ENCODE measurements at regions not wholly inside any gene's neighbourhood (a gene's known extent, or its start where the extent isn't known, plus 50 kb on each side); places are given as distances from the start of the nearest gene placed in this dataset.

GRCh38 chr15:97731859-97732258, 228.6 kb upstream of the ARRDC4 start:
- intact Hi-C loops (cut with micrococcal nuclease; ENCODE audit: unreplicated experiment) (no loop called here), in situ Hi-C loops (cut with HindIII; ENCODE audit: extremely low pct_ligation_motif_present, low pct_unique_long_range_greater_than_20kb) (no loop called here)
- FAIRE-seq (no peak), ATAC-seq (no peak), DNase-seq (ENCODE audit: low spot score) (no peak)
- no peak overlapping the region for H3K4me2 ChIP-seq (ENCODE audit: low read depth, low read length)
- no peak overlapping the region for H3K27ac ChIP-seq (ENCODE audit: extremely low read length, insufficient read depth, low read length)
- H3K36me3 ChIP-seq (replicated peaks in 1 of 2; ENCODE audit: control insufficient read depth in 1 of 2, insufficient read depth in 2 of 2, low read length in 2 of 2) = no peaks in the 10 kb centered on the region
- H3K4me1 ChIP-seq (ENCODE audit: insufficient read depth, low read length) = no peaks in the 10 kb centered on the region
- peaks cover 0 to 10% of the 10 kb centered on the region in 2 experiments; a peak in 3 of 5 replicates for H3K27me3 ChIP-seq (ENCODE audit: control insufficient read depth in 1 of 2, insufficient read depth in 2 of 2, low read length in 2 of 2)
- H3K9me3 ChIP-seq (ENCODE audit: low read length) = no peaks in the 10 kb centered on the region
- CTCF ChIA-PET (ENCODE audit: low intra/inter-chr PET ratio, low total read pairs) = no interaction called here
- BruUV-seq (replicated peaks) = no TSS peak
- WGBS (ENCODE audit: low lambda C conversion rate) = 72% methylated on average over 3 of the region's 3 CpGs
- POLR2A ChIA-PET = no interaction called here
- H3K4me3 ChIP-seq (replicated peaks in 1 of 3; ENCODE audit: insufficient read depth in 1 of 3, low read depth in 2 of 3, low read length in 3 of 3) = no peak overlapping the region
- TF ChIP-seq CSRNP1 (CRISPR knock-in tag; IDR thresholded peaks at IDR 0.05) = no peak
- TF ChIP-seq ETV5 (CRISPR knock-in tag; IDR thresholded peaks at IDR 0.05; ENCODE audit: borderline replicate concordance) = no peak
- TF ChIP-seq ZNF607 (CRISPR knock-in tag; IDR thresholded peaks at IDR 0.05; ENCODE audit: borderline replicate concordance) = no peak
- no peak for TF ChIP-seq ZNF34 (CRISPR knock-in tag; IDR thresholded peaks at IDR 0.05; ENCODE audit: borderline replicate concordance)
- no peak for TF ChIP-seq MTA3 (CRISPR knock-in tag; IDR thresholded peaks at IDR 0.05)
- TF ChIP-seq, protein P1, sequence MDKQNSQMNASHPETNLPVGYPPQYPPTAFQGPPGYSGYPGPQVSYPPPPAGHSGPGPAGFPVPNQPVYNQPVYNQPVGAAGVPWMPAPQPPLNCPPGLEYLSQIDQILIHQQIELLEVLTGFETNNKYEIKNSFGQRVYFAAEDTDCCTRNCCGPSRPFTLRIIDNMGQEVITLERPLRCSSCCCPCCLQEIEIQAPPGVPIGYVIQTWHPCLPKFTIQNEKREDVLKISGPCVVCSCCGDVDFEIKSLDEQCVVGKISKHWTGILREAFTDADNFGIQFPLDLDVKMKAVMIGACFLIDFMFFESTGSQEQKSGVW (CRISPR knock-in tag; IDR thresholded peaks at IDR 0.05; ENCODE audit: borderline replicate concordance) = no peak
- no peak for TF ChIP-seq NFE2L1 (CRISPR knock-in tag; IDR thresholded peaks at IDR 0.05; ENCODE audit: borderline replicate concordance)
- no peak for TF ChIP-seq GLI4 (CRISPR knock-in tag; IDR thresholded peaks at IDR 0.05; ENCODE audit: borderline replicate concordance)
- TF ChIP-seq ZSCAN21 (CRISPR knock-in tag; IDR thresholded peaks at IDR 0.05; ENCODE audit: borderline replicate concordance) = no peak
- TF ChIP-seq ONECUT2 (CRISPR knock-in tag; IDR thresholded peaks at IDR 0.05) = no peak
- no peak for TF ChIP-seq ZNF441 (CRISPR knock-in tag; IDR thresholded peaks at IDR 0.05; ENCODE audit: borderline replicate concordance)
- TF ChIP-seq, protein P2, sequence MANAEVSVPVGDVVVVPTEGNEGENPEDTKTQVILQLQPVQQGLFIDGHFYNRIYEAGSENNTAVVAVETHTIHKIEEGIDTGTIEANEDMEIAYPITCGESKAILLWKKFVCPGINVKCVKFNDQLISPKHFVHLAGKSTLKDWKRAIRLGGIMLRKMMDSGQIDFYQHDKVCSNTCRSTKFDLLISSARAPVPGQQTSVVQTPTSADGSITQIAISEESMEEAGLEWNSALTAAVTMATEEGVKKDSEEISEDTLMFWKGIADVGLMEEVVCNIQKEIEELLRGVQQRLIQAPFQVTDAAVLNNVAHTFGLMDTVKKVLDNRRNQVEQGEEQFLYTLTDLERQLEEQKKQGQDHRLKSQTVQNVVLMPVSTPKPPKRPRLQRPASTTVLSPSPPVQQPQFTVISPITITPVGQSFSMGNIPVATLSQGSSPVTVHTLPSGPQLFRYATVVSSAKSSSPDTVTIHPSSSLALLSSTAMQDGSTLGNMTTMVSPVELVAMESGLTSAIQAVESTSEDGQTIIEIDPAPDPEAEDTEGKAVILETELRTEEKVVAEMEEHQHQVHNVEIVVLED (CRISPR knock-in tag; IDR thresholded peaks at IDR 0.05; ENCODE audit: borderline replicate concordance) = no peak
- no peak for TF ChIP-seq HNF4A (CRISPR knock-in tag; IDR thresholded peaks at IDR 0.05)
- no peak for TF ChIP-seq CREM (IDR thresholded peaks at IDR 0.05)
- no peak for TF ChIP-seq CREM (CRISPR knock-in tag; IDR thresholded peaks at IDR 0.05)
- no peak for TF ChIP-seq ZNF766 (CRISPR knock-in tag; IDR thresholded peaks at IDR 0.05; ENCODE audit: borderline replicate concordance)
- no peak for TF ChIP-seq ZNF567 (CRISPR knock-in tag; IDR thresholded peaks at IDR 0.05; ENCODE audit: borderline replicate concordance)
- no peaks in the 10 kb centered on the region for H3K79me2 ChIP-seq (ENCODE audit: insufficient read depth, low read length)
- no peak overlapping the region for H3K9ac ChIP-seq (ENCODE audit: insufficient read depth, low read depth, low read length)
- no peak overlapping the region for H2AFZ ChIP-seq (ENCODE audit: low read length)
- H4K20me1 ChIP-seq (ENCODE audit: insufficient read depth, low read length) = no peaks in the 10 kb centered on the region

Data from HepG2 (cell line).